ENCODE measurements at regions not wholly inside any gene's neighbourhood (a gene's known extent, or its start where the extent isn't known, plus 50 kb on each side); places are given as distances from the start of the nearest gene placed in this dataset.

- TF ChIP-seq CEBPB (tag; IDR thresholded peaks at IDR 0.05) (no peak), SMC3 (conservative IDR thresholded peaks at IDR 0.05; ENCODE audit: insufficient read depth, low read depth, low read length) (no peak), POLR2A (conservative IDR thresholded peaks at IDR 0.05) (no peak), FOXK2 (conservative IDR thresholded peaks at IDR 0.05 in 1 of 2, IDR thresholded peaks at IDR 0.05 in 1 of 2; ENCODE audit: low read depth in 2 of 2) (no peak), GTF2F1 (IDR thresholded peaks at IDR 0.05; ENCODE audit: low read depth, low read length) (no peak)
Measured at GRCh38 chr11:133582326-133582725, 50.0 kb upstream of the OPCML start.
